ENCODE measurements at regions not wholly inside any gene's neighbourhood (a gene's known extent, or its start where the extent isn't known, plus 50 kb on each side); places are given as distances from the start of the nearest gene placed in this dataset.

GRCh38 chr4:111263836-111264235, 641.0 kb upstream of the PITX2 start:
- Histone ChIP-seq H3K27me3 (replicated peaks in 1 of 4; ENCODE audit: control extremely low read depth in 1 of 4, control insufficient read depth in 3 of 4, insufficient read depth in 4 of 4, low read length in 3 of 4) (no peaks in the 10 kb centered on the region), H3K4me1 (ENCODE audit: control insufficient read depth in 2 of 2, insufficient read depth in 2 of 2, low read length in 2 of 2) (no peaks in the 10 kb centered on the region), H2AFZ (ENCODE audit: insufficient read depth, low read depth, low read length, poor library complexity, severe bottlenecking) (no peak overlapping the region), H4K20me1 (ENCODE audit: control insufficient read depth, insufficient read depth, low read length, poor library complexity, severe bottlenecking) (no peaks in the 10 kb centered on the region), H3K9ac (ENCODE audit: low read length) (no peak overlapping the region), H3K36me3 (replicated peaks in 1 of 2; ENCODE audit: control extremely low read depth in 1 of 2, control insufficient read depth in 1 of 2, extremely low read depth in 1 of 2, insufficient read depth in 2 of 2, low read length in 1 of 2) (no peaks in the 10 kb centered on the region), H3K4me3 (ENCODE audit: control extremely low read depth in 1 of 5, extremely low read depth in 1 of 5, insufficient read depth in 1 of 5, low read depth in 2 of 5, low read length in 4 of 5) (no peak overlapping the region), H3K27ac (ENCODE audit: low read length in 2 of 2) (no peak overlapping the region), H3K4me2 (replicated peaks; ENCODE audit: low read depth, low read length, poor library complexity, severe bottlenecking) (no peak overlapping the region), H3K79me2 (ENCODE audit: control insufficient read depth, insufficient read depth, low read length) (no peaks in the 10 kb centered on the region), H3K9me3 (ENCODE audit: control extremely low read depth in 1 of 3, control insufficient read depth in 2 of 3, insufficient read depth in 1 of 3, low read length in 2 of 3) (no peaks in the 10 kb centered on the region)
- Mint-ChIP-seq H3K9me3 (ENCODE audit: insufficient read depth) (no peaks in the 10 kb centered on the region), H3K4me3 (no peak overlapping the region), H3K4me1 (no peaks in the 10 kb centered on the region), H3K27ac (no peak overlapping the region), H3K27me3 (no peaks in the 10 kb centered on the region)
- intact Hi-C loops (cut with micrococcal nuclease) = no loop called here
- TF ChIP-seq, protein P1, sequence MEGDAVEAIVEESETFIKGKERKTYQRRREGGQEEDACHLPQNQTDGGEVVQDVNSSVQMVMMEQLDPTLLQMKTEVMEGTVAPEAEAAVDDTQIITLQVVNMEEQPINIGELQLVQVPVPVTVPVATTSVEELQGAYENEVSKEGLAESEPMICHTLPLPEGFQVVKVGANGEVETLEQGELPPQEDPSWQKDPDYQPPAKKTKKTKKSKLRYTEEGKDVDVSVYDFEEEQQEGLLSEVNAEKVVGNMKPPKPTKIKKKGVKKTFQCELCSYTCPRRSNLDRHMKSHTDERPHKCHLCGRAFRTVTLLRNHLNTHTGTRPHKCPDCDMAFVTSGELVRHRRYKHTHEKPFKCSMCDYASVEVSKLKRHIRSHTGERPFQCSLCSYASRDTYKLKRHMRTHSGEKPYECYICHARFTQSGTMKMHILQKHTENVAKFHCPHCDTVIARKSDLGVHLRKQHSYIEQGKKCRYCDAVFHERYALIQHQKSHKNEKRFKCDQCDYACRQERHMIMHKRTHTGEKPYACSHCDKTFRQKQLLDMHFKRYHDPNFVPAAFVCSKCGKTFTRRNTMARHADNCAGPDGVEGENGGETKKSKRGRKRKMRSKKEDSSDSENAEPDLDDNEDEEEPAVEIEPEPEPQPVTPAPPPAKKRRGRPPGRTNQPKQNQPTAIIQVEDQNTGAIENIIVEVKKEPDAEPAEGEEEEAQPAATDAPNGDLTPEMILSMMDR (IDR thresholded peaks at IDR 0.05) = no peak
- TF ChIP-seq EZH2 (IDR thresholded peaks at IDR 0.05; ENCODE audit: borderline replicate concordance, insufficient read depth, low read depth, low read length, poor library complexity, severe bottlenecking) = no peak
- ChIA-PET POLR2A (no interaction called here), CTCF (no interaction called here)
- ATAC-seq (ENCODE audit: low read depth) = no peak
- DNase-seq = no peak
- 96% methylated on average over 4 of the region's 5 CpGs for WGBS (ENCODE audit: insufficient coverage)

GRCh38 chr4:111266937-111267336, 644.1 kb upstream of the PITX2 start:
- DNase-seq (no peak), ATAC-seq (ENCODE audit: low read depth) (no peak)
- TF ChIP-seq, protein P1 (IDR thresholded peaks at IDR 0.05) = no peak
- no peak for TF ChIP-seq EZH2 (IDR thresholded peaks at IDR 0.05; ENCODE audit: borderline replicate concordance, insufficient read depth, low read depth, low read length, poor library complexity, severe bottlenecking)
- ChIA-PET POLR2A (no interaction called here), CTCF (no interaction called here)
- intact Hi-C loops (cut with micrococcal nuclease) = no loop called here
- no peak overlapping the region for H3K4me3 Mint-ChIP-seq
- H3K9me3 Mint-ChIP-seq (ENCODE audit: insufficient read depth) = no peaks in the 10 kb centered on the region
- H3K9ac ChIP-seq (ENCODE audit: low read length) = no peak overlapping the region
- H4K20me1 ChIP-seq (ENCODE audit: control insufficient read depth, insufficient read depth, low read length, poor library complexity, severe bottlenecking) = no peaks in the 10 kb centered on the region
- H3K36me3 ChIP-seq (replicated peaks in 1 of 2; ENCODE audit: control extremely low read depth in 1 of 2, control insufficient read depth in 1 of 2, extremely low read depth in 1 of 2, insufficient read depth in 2 of 2, low read length in 1 of 2) = no peaks in the 10 kb centered on the region
- no peak overlapping the region for H2AFZ ChIP-seq (ENCODE audit: insufficient read depth, low read depth, low read length, poor library complexity, severe bottlenecking)
- H3K9me3 ChIP-seq (ENCODE audit: control extremely low read depth in 1 of 3, control insufficient read depth in 2 of 3, insufficient read depth in 1 of 3, low read length in 2 of 3) = no peaks in the 10 kb centered on the region
- H3K79me2 ChIP-seq (ENCODE audit: control insufficient read depth, insufficient read depth, low read length) = no peaks in the 10 kb centered on the region
- H3K27ac Mint-ChIP-seq = no peak overlapping the region
- H3K27me3 ChIP-seq (replicated peaks in 1 of 4; ENCODE audit: control extremely low read depth in 1 of 4, control insufficient read depth in 3 of 4, insufficient read depth in 4 of 4, low read length in 3 of 4) = no peaks in the 10 kb centered on the region
- no peaks in the 10 kb centered on the region for H3K4me1 ChIP-seq (ENCODE audit: control insufficient read depth in 2 of 2, insufficient read depth in 2 of 2, low read length in 2 of 2)
- no peaks in the 10 kb centered on the region for H3K4me1 Mint-ChIP-seq
- H3K27me3 Mint-ChIP-seq = no peaks in the 10 kb centered on the region
- no peak overlapping the region for H3K27ac ChIP-seq (ENCODE audit: low read length in 2 of 2)
- 62% methylated on average over 2 of the region's 5 CpGs for WGBS (ENCODE audit: insufficient coverage)
- no peak overlapping the region for H3K4me3 ChIP-seq (ENCODE audit: control extremely low read depth in 1 of 5, extremely low read depth in 1 of 5, insufficient read depth in 1 of 5, low read depth in 2 of 5, low read length in 4 of 5)
- H3K4me2 ChIP-seq (replicated peaks; ENCODE audit: low read depth, low read length, poor library complexity, severe bottlenecking) = no peak overlapping the region

Measured in B cell (primary cell).